ENCODE measurements at regions not wholly inside any gene's neighbourhood (a gene's known extent, or its start where the extent isn't known, plus 50 kb on each side); places are given as distances from the start of the nearest gene placed in this dataset.

- no peak for TF ChIP-seq CREB1 (CRISPR knock-in tag; IDR thresholded peaks at IDR 0.05)
- TF ChIP-seq, protein P1, sequence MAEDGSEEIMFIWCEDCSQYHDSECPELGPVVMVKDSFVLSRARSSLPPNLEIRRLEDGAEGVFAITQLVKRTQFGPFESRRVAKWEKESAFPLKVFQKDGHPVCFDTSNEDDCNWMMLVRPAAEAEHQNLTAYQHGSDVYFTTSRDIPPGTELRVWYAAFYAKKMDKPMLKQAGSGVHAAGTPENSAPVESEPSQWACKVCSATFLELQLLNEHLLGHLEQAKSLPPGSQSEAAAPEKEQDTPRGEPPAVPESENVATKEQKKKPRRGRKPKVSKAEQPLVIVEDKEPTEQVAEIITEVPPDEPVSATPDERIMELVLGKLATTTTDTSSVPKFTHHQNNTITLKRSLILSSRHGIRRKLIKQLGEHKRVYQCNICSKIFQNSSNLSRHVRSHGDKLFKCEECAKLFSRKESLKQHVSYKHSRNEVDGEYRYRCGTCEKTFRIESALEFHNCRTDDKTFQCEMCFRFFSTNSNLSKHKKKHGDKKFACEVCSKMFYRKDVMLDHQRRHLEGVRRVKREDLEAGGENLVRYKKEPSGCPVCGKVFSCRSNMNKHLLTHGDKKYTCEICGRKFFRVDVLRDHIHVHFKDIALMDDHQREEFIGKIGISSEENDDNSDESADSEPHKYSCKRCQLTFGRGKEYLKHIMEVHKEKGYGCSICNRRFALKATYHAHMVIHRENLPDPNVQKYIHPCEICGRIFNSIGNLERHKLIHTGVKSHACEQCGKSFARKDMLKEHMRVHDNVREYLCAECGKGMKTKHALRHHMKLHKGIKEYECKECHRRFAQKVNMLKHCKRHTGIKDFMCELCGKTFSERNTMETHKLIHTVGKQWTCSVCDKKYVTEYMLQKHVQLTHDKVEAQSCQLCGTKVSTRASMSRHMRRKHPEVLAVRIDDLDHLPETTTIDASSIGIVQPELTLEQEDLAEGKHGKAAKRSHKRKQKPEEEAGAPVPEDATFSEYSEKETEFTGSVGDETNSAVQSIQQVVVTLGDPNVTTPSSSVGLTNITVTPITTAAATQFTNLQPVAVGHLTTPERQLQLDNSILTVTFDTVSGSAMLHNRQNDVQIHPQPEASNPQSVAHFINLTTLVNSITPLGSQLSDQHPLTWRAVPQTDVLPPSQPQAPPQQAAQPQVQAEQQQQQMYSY (CRISPR knock-in tag; IDR thresholded peaks at IDR 0.05) = no peak
- TF ChIP-seq, protein P2, sequence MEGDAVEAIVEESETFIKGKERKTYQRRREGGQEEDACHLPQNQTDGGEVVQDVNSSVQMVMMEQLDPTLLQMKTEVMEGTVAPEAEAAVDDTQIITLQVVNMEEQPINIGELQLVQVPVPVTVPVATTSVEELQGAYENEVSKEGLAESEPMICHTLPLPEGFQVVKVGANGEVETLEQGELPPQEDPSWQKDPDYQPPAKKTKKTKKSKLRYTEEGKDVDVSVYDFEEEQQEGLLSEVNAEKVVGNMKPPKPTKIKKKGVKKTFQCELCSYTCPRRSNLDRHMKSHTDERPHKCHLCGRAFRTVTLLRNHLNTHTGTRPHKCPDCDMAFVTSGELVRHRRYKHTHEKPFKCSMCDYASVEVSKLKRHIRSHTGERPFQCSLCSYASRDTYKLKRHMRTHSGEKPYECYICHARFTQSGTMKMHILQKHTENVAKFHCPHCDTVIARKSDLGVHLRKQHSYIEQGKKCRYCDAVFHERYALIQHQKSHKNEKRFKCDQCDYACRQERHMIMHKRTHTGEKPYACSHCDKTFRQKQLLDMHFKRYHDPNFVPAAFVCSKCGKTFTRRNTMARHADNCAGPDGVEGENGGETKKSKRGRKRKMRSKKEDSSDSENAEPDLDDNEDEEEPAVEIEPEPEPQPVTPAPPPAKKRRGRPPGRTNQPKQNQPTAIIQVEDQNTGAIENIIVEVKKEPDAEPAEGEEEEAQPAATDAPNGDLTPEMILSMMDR (IDR thresholded peaks at IDR 0.05) = no peak
- TF ChIP-seq ZNF281 (CRISPR knock-in tag; IDR thresholded peaks at IDR 0.05) = no peak
- TF ChIP-seq MLX (CRISPR knock-in tag; IDR thresholded peaks at IDR 0.05) = no peak
- no peak for TF ChIP-seq ETV6 (CRISPR knock-in tag; IDR thresholded peaks at IDR 0.05)
- TF ChIP-seq SOX15 (CRISPR knock-in tag; IDR thresholded peaks at IDR 0.05) = no peak
- TF ChIP-seq ELF4 (CRISPR knock-in tag; IDR thresholded peaks at IDR 0.05; ENCODE audit: low read depth) = no peak
These were observed 194.6 kb downstream of the DLL1 start (continued) for GRCh38 chr6:170096191-170096802.

- Mint-ChIP-seq H3K4me1 (0 out of 2 replicates have a peak, but pooled peaks cover 3% of the 10 kb centered on the region), H3K4me3 (no peak overlapping the region), H3K27ac (no peak overlapping the region), H3K36me3 (peaks cover 1% of the 10 kb centered on the region; the same call in 1 of the 2 replicates), H3K9me3 (peaks cover 8% of the 10 kb centered on the region), H3K27me3 (ENCODE audit: low read depth) (no peaks in the 10 kb centered on the region)
- ATAC-seq (no peak), DNase-seq (ENCODE audit: low spot score) (no peak)
- ChIA-PET POLR2A (no interaction called here), CTCF (no interaction called here)
- TF ChIP-seq ATF6 (CRISPR knock-in tag; IDR thresholded peaks at IDR 0.05) = no peak
- no peak for TF ChIP-seq OVOL2 (CRISPR knock-in tag; IDR thresholded peaks at IDR 0.05; ENCODE audit: borderline replicate concordance)
- TF ChIP-seq NFATC4 (CRISPR knock-in tag; IDR thresholded peaks at IDR 0.05) = no peak
- TF ChIP-seq IRF2 (CRISPR knock-in tag; IDR thresholded peaks at IDR 0.05; ENCODE audit: borderline replicate concordance, low read depth) = no peak
These were observed 195.5 kb downstream of the DLL1 start for GRCh38 chr6:170095273-170095981.

Data from WTC11 (cell line).